HCT116 (cell line): ENCODE measurements at regions not wholly inside any gene's neighbourhood (a gene's known extent, or its start where the extent isn't known, plus 50 kb on each side); places are given as distances from the start of the nearest gene placed in this dataset.

Experiments
- ATAC-seq: fragments of 200-7000 bp; cut with Tn5 transposase; 2 replicates; pipeline ENCODE4 v1.9.1; 2020; ENCODE audit warnings: mild to moderate bottlenecking, moderate library complexity
- BruUV-seq: library from RNA; stranded (reverse); fragments of 400-500 nt; replicated peaks from 2 replicates; lab custom pipeline; 2021; lab: Mats Ljungman, UMichigan
- CTCF ChIA-PET: fragments of 300-600 bp; sonication (Branson Sonifier 250); formaldehyde crosslinking; loops from one replicate; lab custom pipeline; 2021; ENCODE audit warnings: antibody characterized with exemption; lab: Charles Lee
- POLR2A ChIA-PET: fragments of 300-600, 350-600 bp; sonication (Branson Sonifier 250); formaldehyde crosslinking; loops from one replicate; lab custom pipeline; 2021; ENCODE audit warnings: antibody characterized with exemption; lab: Charles Lee
- RAD21 ChIA-PET, 2 experiments: fragments of 300-600 bp; sonication (Branson Sonifier 250); formaldehyde crosslinking; loops; one replicate each; lab custom pipeline; 2023; ENCODE audit warnings: low total read pairs in 2 of 2; ENCODE audit not compliant: uncharacterized antibody in 2 of 2, unreplicated experiment in 2 of 2, low non-redundant PET in 1 of 2; lab: Charles Lee
- DNase-seq: peaks from one replicate; pipeline ENCODE4 v3.0.0-alpha.2; 2010; ENCODE audit warnings: low read depth, low spot score
- H2AFZ ChIP-seq: fragments of 200-600 bp; shearing (Covaris generic), sonication (generic); 2 replicates; pipeline ENCODE4 v1.6.1; 2017; ENCODE audit warnings: low read depth, mixed run types, mixed read lengths, antibody characterized with exemption, low read length; ENCODE audit not compliant: poor library complexity, severe bottlenecking
- H3K27ac ChIP-seq: 2 replicates; pipeline ENCODE4 v1.5.1; 2012; ENCODE audit warnings: low read depth, low read length
- H3K27me3 ChIP-seq: fragments of 200-600 bp; sonication (generic); 2 replicates; pipeline ENCODE4 v1.6.1; 2016; ENCODE audit warnings: mixed run types, low read length, mixed read lengths; ENCODE audit not compliant: insufficient read depth
- H3K36me3 ChIP-seq, 2 experiments: fragments of 200-500 bp in 1 of 2; fragments of 200-600 bp in 1 of 2; sonication (Bioruptor generic) in 1 of 2; sonication (generic) in 1 of 2; 2 replicates each; pipeline versions ENCODE4 v1.5.1 to v1.6.1; 2014 to 2016; ENCODE audit warnings: low read length in 2 of 2, inconsistent platforms in 1 of 2, mixed read lengths in 1 of 2, mixed run types in 1 of 2; ENCODE audit not compliant: insufficient read depth in 2 of 2, control insufficient read depth in 1 of 2
- H3K4me1 ChIP-seq, 2 experiments: fragments of 200-600 bp in 1 of 2; sonication (generic) in 1 of 2; 2 replicates each; pipeline versions ENCODE4 v1.5.1 to v1.6.1; 2012 to 2017; ENCODE audit warnings: low read length in 2 of 2, inconsistent platforms in 1 of 2, mild to moderate bottlenecking in 1 of 2, mixed read lengths in 1 of 2, mixed run types in 1 of 2, moderate library complexity in 1 of 2; ENCODE audit not compliant: insufficient read depth in 2 of 2, control insufficient read depth in 1 of 2
- H3K4me2 ChIP-seq: fragments of 200-600 bp; sonication (generic); 2 replicates; pipeline ENCODE4 v1.6.1; 2017; ENCODE audit warnings: mixed run types, low read length, mixed read lengths
- H3K4me3 ChIP-seq, 2 experiments: fragments of 200-600 bp in 1 of 2; sonication (generic) in 1 of 2; replicated peaks in 1 of 2; 2 replicates each; pipeline ENCODE4 v1.5.1; 2011 to 2016; ENCODE audit warnings: low read length in 2 of 2, control low read depth in 1 of 2, low read depth in 1 of 2, mild to moderate bottlenecking in 1 of 2, mixed read lengths in 1 of 2, mixed run types in 1 of 2
- H3K79me2 ChIP-seq: fragments of 200-600 bp; sonication (generic); 2 replicates; pipeline ENCODE4 v1.6.1; 2017; ENCODE audit warnings: mild to moderate bottlenecking, mixed run types, low read length, moderate library complexity, mixed read lengths; ENCODE audit not compliant: insufficient read depth
- H3K9ac ChIP-seq: fragments of 200-600 bp; sonication (generic); 2 replicates; pipeline ENCODE4 v1.6.1; 2016; ENCODE audit warnings: low read length, mixed read lengths
- H3K9me2 ChIP-seq: fragments of 200-600 bp; sonication (generic), shearing (Covaris generic); 2 replicates; pipeline ENCODE4 v1.6.1; 2017; ENCODE audit warnings: mixed run types, mild to moderate bottlenecking, moderate library complexity; ENCODE audit not compliant: insufficient read depth
- H3K9me3 ChIP-seq, 2 experiments: fragments of 200-500 bp in 1 of 2; fragments of 200-600 bp in 1 of 2; sonication (Bioruptor generic) in 1 of 2; sonication (generic) in 1 of 2; 2 replicates each; pipeline ENCODE4 v1.6.1; 2014 to 2017; ENCODE audit warnings: low read length in 2 of 2, mixed read lengths in 2 of 2, inconsistent platforms in 1 of 2, low read depth in 1 of 2, mild to moderate bottlenecking in 1 of 2, mixed run types in 1 of 2, moderate library complexity in 1 of 2; ENCODE audit not compliant: control insufficient read depth in 1 of 2, insufficient read depth in 1 of 2
- H4K20me1 ChIP-seq: fragments of 200-600 bp; sonication (generic), shearing (Covaris generic); 2 replicates; pipeline ENCODE4 v1.6.1; 2017; ENCODE audit warnings: mixed run types, mild to moderate bottlenecking, moderate library complexity; ENCODE audit not compliant: insufficient read depth
- CTCF ChIP-seq, 3 experiments: fragments of 200-600 bp in 1 of 3; sonication (generic) in 1 of 3; IDR thresholded peaks in 2 of 3; conservative IDR thresholded peaks in 1 of 3; 2 replicates each; pipeline ENCODE4 v1.5.1; 2012 to 2017; ENCODE audit warnings: low read depth in 2 of 3, low read length in 2 of 3, antibody characterized with exemption in 1 of 3, borderline replicate concordance in 1 of 3, control low read depth in 1 of 3, mild to moderate bottlenecking in 1 of 3, mixed read lengths in 1 of 3, mixed run types in 1 of 3, moderate library complexity in 1 of 3; ENCODE audit not compliant: insufficient read depth in 1 of 3
- JUND ChIP-seq: IDR thresholded peaks from 2 replicates; pipeline ENCODE4 v1.6.1; 2012
- MAX ChIP-seq: IDR thresholded peaks from 2 replicates; pipeline ENCODE4 v1.6.1; 2012
- POLR2AphosphoS5 ChIP-seq: IDR thresholded peaks from 2 replicates; pipeline ENCODE4 v1.6.1; 2011; ENCODE audit warnings: mild to moderate bottlenecking, low read depth, low read length, moderate library complexity
- TCF7L2 ChIP-seq: IDR thresholded peaks from 2 replicates; pipeline ENCODE4 v1.7.0; 2011; ENCODE audit warnings: borderline replicate concordance, inconsistent platforms; ENCODE audit not compliant: insufficient read depth, insufficient read length; ENCODE audit errors: extremely low read depth
- intact Hi-C: fragments of 100-400 bp; cut with micrococcal nuclease; formaldehyde crosslinking; loops from 2 replicates; pipeline ENCODE4 v1.10.0; 2022

- POLR2A ChIA-PET = no interaction called here
Observed at GRCh38 chr9:2377117-2377516, 244.5 kb upstream of the VLDLR start.

More at GRCh38 chr9:2377117-2377516, 244.5 kb upstream of the VLDLR start:
- RAD21 ChIA-PET = no interaction called here
- no peak overlapping the region for H2AFZ ChIP-seq
- TF ChIP-seq MAX (no peak), CTCF (IDR thresholded peaks at IDR 0.05 in 2 of 3, conservative IDR thresholded peaks at IDR 0.05 in 1 of 3; ENCODE audit: borderline replicate concordance in 1 of 3, insufficient read depth in 1 of 3, low read depth in 2 of 3, low read length in 2 of 3) (no peak), TCF7L2 (no peak), JUND (no peak), POLR2AphosphoS5 (no peak)
- ATAC-seq (no peak), DNase-seq (no peak)
- no peaks in the 10 kb centered on the region for H3K9me3 ChIP-seq
- no peaks in the 10 kb centered on the region for H3K9me2 ChIP-seq
- peaks cover 15% of the 10 kb centered on the region; the same call in 1 of the 2 replicates for H3K27me3 ChIP-seq
- CTCF ChIA-PET = no interaction called here
- no peak overlapping the region for H3K9ac ChIP-seq
- no peaks in the 10 kb centered on the region for H4K20me1 ChIP-seq
- H3K27ac ChIP-seq = no peak overlapping the region
- no peak overlapping the region for H3K4me2 ChIP-seq
- no peaks in the 10 kb centered on the region for H3K4me1 ChIP-seq
- H3K36me3 ChIP-seq = no peaks in the 10 kb centered on the region
- intact Hi-C loops = no loop called here
- no peaks in the 10 kb centered on the region for H3K79me2 ChIP-seq
- BruUV-seq = no TSS peak
- H3K4me3 ChIP-seq = no peak overlapping the region
